IPS-15b (cell line): ENCODE measurements at regions not wholly inside any gene's neighbourhood (a gene's known extent, or its start where the extent isn't known, plus 50 kb on each side); places are given as distances from the start of the nearest gene placed in this dataset.

ENCODE experiments used
- H3K27me3 ChIP-seq: one replicate; pipeline ENCODE4 v1.6.1; 2013; ENCODE audit warnings: low read length; ENCODE audit not compliant: control insufficient read depth, insufficient read depth
- H3K36me3 ChIP-seq: one replicate; pipeline ENCODE4 v1.6.1; 2013; ENCODE audit warnings: low read length; ENCODE audit not compliant: control insufficient read depth, insufficient read depth
- H3K4me1 ChIP-seq: one replicate; pipeline ENCODE4 v1.6.1; 2013; ENCODE audit warnings: mild to moderate bottlenecking, low read length; ENCODE audit not compliant: control insufficient read depth, insufficient read depth
- H3K4me3 ChIP-seq: one replicate; pipeline ENCODE4 v1.5.1; 2013; ENCODE audit warnings: low read depth, low read length
- H3K9ac ChIP-seq: one replicate; pipeline ENCODE4 v1.6.1; 2013; ENCODE audit warnings: low read depth, mild to moderate bottlenecking, low read length
- H3K9me3 ChIP-seq: one replicate; pipeline ENCODE4 v1.6.1; 2013; ENCODE audit warnings: mild to moderate bottlenecking, low read length; ENCODE audit not compliant: control insufficient read depth, insufficient read depth

GRCh38 chr22:48908547-48908946 is 919.1 kb downstream of the BRD1 start:
- Histone ChIP-seq H3K4me1 (no peaks in the 10 kb centered on the region), H3K27me3 (no peaks in the 10 kb centered on the region), H3K4me3 (no peak overlapping the region), H3K9ac (no peak overlapping the region), H3K9me3 (no peaks in the 10 kb centered on the region), H3K36me3 (no peaks in the 10 kb centered on the region)

- H3K27me3 ChIP-seq: no peaks in the 10 kb centered on the region
- H3K9me3 ChIP-seq: no peaks in the 10 kb centered on the region
- H3K4me3 ChIP-seq: no peak overlapping the region
- no peaks in the 10 kb centered on the region for H3K4me1 ChIP-seq
- no peak overlapping the region for H3K9ac ChIP-seq
- H3K36me3 ChIP-seq: no peaks in the 10 kb centered on the region
These were observed 920.1 kb downstream of the BRD1 start for GRCh38 chr22:48907591-48907990.

- Histone ChIP-seq H3K9me3 (no peaks in the 10 kb centered on the region), H3K27me3 (no peaks in the 10 kb centered on the region), H3K4me1 (no peaks in the 10 kb centered on the region), H3K4me3 (no peak overlapping the region), H3K36me3 (no peaks in the 10 kb centered on the region), H3K9ac (no peak overlapping the region)
These were observed 921.3 kb downstream of the BRD1 start for GRCh38 chr22:48906216-48906835.

GRCh38 chr22:48905206-48905975 is 922.3 kb downstream of the BRD1 start:
- Histone ChIP-seq H3K9me3 (no peaks in the 10 kb centered on the region), H3K36me3 (no peaks in the 10 kb centered on the region), H3K27me3 (no peaks in the 10 kb centered on the region)

GRCh38 chr22:48902983-48903650 is 924.6 kb downstream of the BRD1 start:
- Histone ChIP-seq H3K36me3 (no peaks in the 10 kb centered on the region), H3K9me3 (no peaks in the 10 kb centered on the region), H3K4me1 (no peaks in the 10 kb centered on the region), H3K9ac (no peak overlapping the region), H3K27me3 (no peaks in the 10 kb centered on the region), H3K4me3 (no peak overlapping the region)

More at GRCh38 chr22:48905206-48905975, 922.3 kb downstream of the BRD1 start:
- no peaks in the 10 kb centered on the region for H3K4me1 ChIP-seq
- no peak overlapping the region for H3K4me3 ChIP-seq
- H3K9ac ChIP-seq: no peak overlapping the region

GRCh38 chr22:48902001-48902869 is 925.4 kb downstream of the BRD1 start:
- H3K27me3 ChIP-seq: no peaks in the 10 kb centered on the region
- no peak overlapping the region for H3K4me3 ChIP-seq
- H3K36me3 ChIP-seq: no peaks in the 10 kb centered on the region
- no peak overlapping the region for H3K9ac ChIP-seq
- H3K4me1 ChIP-seq: no peaks in the 10 kb centered on the region
- no peaks in the 10 kb centered on the region for H3K9me3 ChIP-seq

- H3K27me3 ChIP-seq: no peaks in the 10 kb centered on the region
- no peaks in the 10 kb centered on the region for H3K4me1 ChIP-seq
- H3K9me3 ChIP-seq: no peaks in the 10 kb centered on the region
- no peaks in the 10 kb centered on the region for H3K36me3 ChIP-seq
- H3K9ac ChIP-seq: no peak overlapping the region
- H3K4me3 ChIP-seq: no peak overlapping the region
These were observed 926.3 kb downstream of the BRD1 start for GRCh38 chr22:48901324-48901723.

- Histone ChIP-seq H3K36me3 (no peaks in the 10 kb centered on the region), H3K4me3 (no peak overlapping the region), H3K4me1 (no peaks in the 10 kb centered on the region), H3K27me3 (no peaks in the 10 kb centered on the region), H3K9ac (no peak overlapping the region), H3K9me3 (no peaks in the 10 kb centered on the region)
These were observed 927.0 kb downstream of the BRD1 start for GRCh38 chr22:48900626-48901025.

- Histone ChIP-seq H3K9ac (no peak overlapping the region), H3K36me3 (no peaks in the 10 kb centered on the region), H3K4me3 (no peak overlapping the region), H3K27me3 (no peaks in the 10 kb centered on the region), H3K4me1 (no peaks in the 10 kb centered on the region), H3K9me3 (no peaks in the 10 kb centered on the region)
These were observed 927.4 kb downstream of the BRD1 start for GRCh38 chr22:48900327-48900597.

- H3K9me3 ChIP-seq: no peaks in the 10 kb centered on the region
- no peak overlapping the region for H3K4me3 ChIP-seq
These were observed 927.9 kb downstream of the BRD1 start for GRCh38 chr22:48899523-48900326.

More at GRCh38 chr22:48899523-48900326, 927.9 kb downstream of the BRD1 start:
- Histone ChIP-seq H3K9ac (no peak overlapping the region), H3K36me3 (no peaks in the 10 kb centered on the region), H3K4me1 (no peaks in the 10 kb centered on the region), H3K27me3 (no peaks in the 10 kb centered on the region)
